GM20000 (cell line): ENCODE measurements at regions not wholly inside any gene's neighbourhood (a gene's known extent, or its start where the extent isn't known, plus 50 kb on each side); places are given as distances from the start of the nearest gene placed in this dataset.

Experiments
- DNase-seq: peaks from one replicate; pipeline ENCODE4 v3.0.0; 2012; ENCODE audit warnings: low spot score
- CTCF ChIP-seq: IDR thresholded peaks from 2 replicates; pipeline ENCODE4 v1.5.1; 2012; ENCODE audit warnings: mild to moderate bottlenecking, control low read depth; ENCODE audit errors: extremely low read depth, missing control alignments

GRCh38 chr4:173805884-173806283 is 275.9 kb upstream of the HAND2 start:
- TF ChIP-seq CTCF, result no peak
- DNase-seq, result no peak

- no peak for DNase-seq
- TF ChIP-seq CTCF, result no peak
Observed at GRCh38 chr4:173802662-173803022, 272.6 kb upstream of the HAND2 start.

- no peak for DNase-seq
- TF ChIP-seq CTCF, result no peak
Observed at GRCh38 chr4:173801876-173802661, 272.0 kb upstream of the HAND2 start.

- no peak for TF ChIP-seq CTCF
- no peak for DNase-seq
Observed at GRCh38 chr4:173801361-173801760, 271.3 kb upstream of the HAND2 start.

- DNase-seq, result no peak
- TF ChIP-seq CTCF, result no peak
Observed at GRCh38 chr4:173797296-173797695, 267.3 kb upstream of the HAND2 start.

- TF ChIP-seq CTCF, result no peak
- no peak for DNase-seq
Observed at GRCh38 chr4:173794662-173795061, 264.6 kb upstream of the HAND2 start.

GRCh38 chr4:173793937-173794510 is 264.0 kb upstream of the HAND2 start:
- no peak for DNase-seq
- TF ChIP-seq CTCF, result no peak
